ENCODE measurements at regions not wholly inside any gene's neighbourhood (a gene's known extent, or its start where the extent isn't known, plus 50 kb on each side); places are given as distances from the start of the nearest gene placed in this dataset.

- no peak for TF ChIP-seq CTCF (IDR thresholded peaks at IDR 0.05)
- TF ChIP-seq POLR2A (IDR thresholded peaks at IDR 0.05) = no peak
Measured at GRCh38 chr5:4639946-4640345, 500.2 kb upstream of the ADAMTS16 start.
